ENCODE measurements at regions not wholly inside any gene's neighbourhood (a gene's known extent, or its start where the extent isn't known, plus 50 kb on each side); places are given as distances from the start of the nearest gene placed in this dataset.

- TF ChIP-seq CTCF (IDR thresholded peaks at IDR 0.05 in 2 of 3, conservative IDR thresholded peaks at IDR 0.05 in 1 of 3; ENCODE audit: borderline replicate concordance in 1 of 3, insufficient read depth in 1 of 3, low read depth in 2 of 3, low read length in 2 of 3) (no peak), CEBPB (IDR thresholded peaks at IDR 0.05; ENCODE audit: low read depth) (no peak), RAD21 (IDR thresholded peaks at IDR 0.05; ENCODE audit: low read depth) (no peak), EZH2 (IDR thresholded peaks at IDR 0.05) (no peak), EZH2phosphoT487 (IDR thresholded peaks at IDR 0.05; ENCODE audit: borderline replicate concordance) (no peak), ELF1 (IDR thresholded peaks at IDR 0.05; ENCODE audit: borderline replicate concordance, low read depth) (no peak), REST (IDR thresholded peaks at IDR 0.05; ENCODE audit: low read depth) (no peak)
These were observed 140.6 kb upstream of the TENM3 start for GRCh38 chr4:182102576-182102975.

Measured in HCT116 (cell line).